Fibroblast of mammary gland (primary cell): ENCODE measurements at regions not wholly inside any gene's neighbourhood (a gene's known extent, or its start where the extent isn't known, plus 50 kb on each side); places are given as distances from the start of the nearest gene placed in this dataset.

ENCODE experiments used
- DNase-seq: peaks from one replicate; pipeline ENCODE4 v3.0.0-alpha.2; 2010; ENCODE audit warnings: low read depth
- H3K4me3 ChIP-seq: 2 replicates; pipeline ENCODE4 v1.5.1; 2011; ENCODE audit warnings: low read depth, mild to moderate bottlenecking, low read length, moderate library complexity; ENCODE audit not compliant: control insufficient read depth
- CTCF ChIP-seq: conservative IDR thresholded peaks from 2 replicates; pipeline ENCODE4 v1.5.1; 2011; ENCODE audit warnings: low read depth, low read length, inconsistent platforms; ENCODE audit not compliant: control insufficient read depth, insufficient read depth

- no peak for DNase-seq
- no peak overlapping the region for H3K4me3 ChIP-seq
- no peak for TF ChIP-seq CTCF
Observed at GRCh38 chr13:90135558-90135957, 1211.9 kb upstream of the MIR17HG start.

GRCh38 chr13:90142251-90142650 lies 1205.2 kb upstream of the MIR17HG start:
- DNase-seq, result no peak
- TF ChIP-seq CTCF, result no peak
- no peak overlapping the region for H3K4me3 ChIP-seq

DNA sequence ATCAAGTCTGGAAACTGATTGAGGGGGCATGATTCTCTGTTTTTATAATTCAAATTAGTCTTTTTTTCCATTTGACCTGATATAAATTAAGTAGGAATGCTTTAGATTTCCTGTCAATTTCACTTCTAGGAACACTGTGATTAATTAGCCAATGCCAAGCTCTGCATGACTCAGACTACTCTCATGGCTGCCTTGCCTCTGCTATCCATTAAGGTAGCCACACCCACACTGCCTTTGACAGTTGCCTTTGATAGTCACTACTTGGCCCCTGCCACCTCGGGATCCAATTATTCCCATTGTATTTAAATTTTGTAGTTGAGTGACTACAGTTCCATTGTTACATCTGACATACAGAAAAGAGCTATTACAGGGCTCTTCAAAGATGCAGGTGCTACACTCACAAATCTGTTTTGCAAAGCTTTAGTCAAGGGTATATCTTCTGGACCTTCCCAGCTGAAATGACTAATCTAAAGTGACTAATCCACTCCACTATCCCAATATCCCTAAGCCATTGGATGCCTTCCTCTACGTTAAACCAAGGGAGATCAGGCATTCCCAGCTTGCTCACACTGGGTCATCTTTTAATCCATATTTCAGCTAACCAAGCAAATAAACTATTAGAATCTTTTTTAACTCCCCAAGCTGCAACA lies 1193.1 kb upstream of the MIR17HG start:
- no peak overlapping the region for H3K4me3 ChIP-seq
- no peak for TF ChIP-seq CTCF
- DNase-seq, result peak; percentile 12

GRCh38 chr13:90156390-90156789 lies 1191.1 kb upstream of the MIR17HG start:
- H3K4me3 ChIP-seq, result no peak overlapping the region
- TF ChIP-seq CTCF, result no peak
- no peak for DNase-seq

- no peak for TF ChIP-seq CTCF
- no peak overlapping the region for H3K4me3 ChIP-seq
- no peak for DNase-seq
Observed at GRCh38 chr13:90168953-90169352, 1178.5 kb upstream of the MIR17HG start.

DNA sequence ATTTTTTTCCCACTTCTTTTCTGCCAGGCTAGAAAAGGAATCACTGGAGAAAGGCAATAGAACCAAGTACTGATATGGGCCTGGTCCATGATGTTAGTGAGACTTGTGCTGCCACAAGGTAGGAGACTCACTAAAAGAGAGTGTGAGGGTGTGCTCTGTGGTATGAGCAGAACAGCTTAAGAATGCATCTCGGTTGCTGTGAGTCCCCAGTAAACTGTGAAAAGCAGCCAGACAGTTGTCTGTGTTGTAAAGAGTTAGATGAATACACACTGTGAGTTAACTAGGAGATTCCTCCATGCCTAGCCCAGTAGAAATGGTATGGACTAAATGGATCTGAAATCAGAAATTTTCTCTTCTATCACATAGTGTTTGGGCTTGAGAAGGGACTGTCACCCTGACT lies 1177.3 kb upstream of the MIR17HG start:
- TF ChIP-seq CTCF, result no peak
- no peak overlapping the region for H3K4me3 ChIP-seq
- DNase-seq, result no peak

DNA sequence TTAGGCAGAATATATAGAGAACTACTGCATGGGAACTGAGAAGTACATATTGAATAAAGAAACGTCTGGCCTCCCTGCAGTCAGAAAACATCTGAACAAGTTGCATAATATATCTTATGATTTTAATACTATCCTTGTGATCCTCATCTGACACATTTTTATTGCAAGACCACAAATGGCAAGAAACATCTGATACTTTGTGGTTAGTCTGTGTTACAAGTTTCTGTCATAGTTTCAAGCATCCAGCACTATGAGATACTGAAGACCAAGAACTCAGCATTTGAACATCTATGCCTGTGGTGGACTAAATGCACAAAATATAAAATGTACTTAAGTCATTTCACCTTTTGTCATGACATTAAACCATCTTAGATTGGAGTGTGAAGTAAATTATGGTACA lies 1175.8 kb upstream of the MIR17HG start:
- no peak for TF ChIP-seq CTCF
- peak; percentile 0 for DNase-seq
- no peak overlapping the region for H3K4me3 ChIP-seq
